HT-29 (cell line): ENCODE measurements at regions not wholly inside any gene's neighbourhood (a gene's known extent, or its start where the extent isn't known, plus 50 kb on each side); places are given as distances from the start of the nearest gene placed in this dataset. TPM values are rescaled to one million over a fixed set of nuclear protein-coding genes. Genes with fewer than 3 reads are reported as not detected.
"Not testable (repeated sequence)": the region's sequence is repeated elsewhere in the genome, so short reads cannot be mapped to it uniquely, and the experiment has no call there.

ENCODE experiments used
- DNase-seq: peaks from one replicate; pipeline ENCODE4 v3.0.0-alpha.2; 2015; ENCODE audit warnings: low spot score
- small RNA-seq: library from RNA; depleted of rRNA; stranded (forward); fragments of <200 nt; gene quantifications from one replicate; pipeline ENCODE3, GENCODE V24; 2014

DNA sequence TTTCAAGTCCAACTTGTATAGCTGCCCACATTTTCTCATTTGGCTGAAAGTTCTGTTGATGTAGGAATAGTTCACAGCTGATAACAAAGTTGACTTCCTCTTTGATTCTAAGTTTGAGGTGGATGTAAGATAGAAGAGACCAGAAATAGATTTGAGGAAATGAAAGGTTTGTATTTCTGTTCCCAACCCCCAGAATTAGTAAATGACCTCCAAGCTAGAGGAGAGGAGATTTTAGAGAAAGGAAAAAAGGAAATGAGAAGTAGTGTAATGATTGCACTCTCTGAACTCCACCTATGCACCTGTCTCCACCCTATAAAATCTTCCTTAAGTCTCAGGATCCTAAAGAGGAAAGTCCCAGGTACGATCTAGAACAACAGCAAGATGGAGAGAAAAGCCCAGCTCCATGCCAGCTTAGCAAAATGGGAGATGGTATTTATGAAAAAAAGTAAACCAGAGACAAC, 130.4 kb upstream of the POC5 start:
- no peak for DNase-seq

DNA sequence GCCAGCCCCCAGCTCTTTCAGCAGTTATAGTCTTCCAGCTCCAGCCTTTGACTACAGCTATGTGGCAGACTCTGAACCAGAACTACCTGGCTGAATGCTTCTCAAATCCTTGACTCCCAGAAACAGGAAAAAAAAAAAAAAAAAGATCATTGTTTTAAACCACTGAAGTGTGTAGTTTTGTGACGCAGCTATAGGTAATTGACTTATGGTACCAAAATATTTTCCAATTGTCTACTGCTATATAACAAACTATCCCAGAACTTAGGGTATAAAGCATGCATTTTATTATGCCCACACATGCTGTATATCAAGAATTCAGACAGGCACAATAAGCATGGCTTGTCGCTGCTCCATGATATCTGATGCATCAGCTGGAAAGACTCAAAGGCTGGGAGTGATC, 127.1 kb upstream of the POC5 start:
- no peak for DNase-seq

DNA sequence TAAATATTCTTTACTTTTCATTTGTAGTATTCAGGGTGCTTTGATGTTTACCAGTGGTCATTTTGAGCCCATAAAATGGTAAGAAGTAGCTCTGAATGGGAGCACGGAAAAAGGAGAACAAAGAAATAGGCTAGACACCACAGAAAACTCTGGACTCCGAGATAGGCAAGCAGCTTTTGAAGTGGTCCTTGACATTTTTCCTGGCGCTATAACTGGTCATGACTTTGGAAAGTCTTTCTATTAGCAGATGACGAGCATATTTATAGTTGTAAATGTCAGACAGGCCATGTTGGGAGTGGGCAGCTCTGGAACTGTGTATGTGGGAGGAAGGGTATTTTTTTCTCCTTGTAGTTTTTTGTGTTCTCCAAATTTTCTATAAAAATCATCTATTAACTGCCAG, 126.1 kb upstream of the POC5 start:
- DNase-seq = no peak

DNA sequence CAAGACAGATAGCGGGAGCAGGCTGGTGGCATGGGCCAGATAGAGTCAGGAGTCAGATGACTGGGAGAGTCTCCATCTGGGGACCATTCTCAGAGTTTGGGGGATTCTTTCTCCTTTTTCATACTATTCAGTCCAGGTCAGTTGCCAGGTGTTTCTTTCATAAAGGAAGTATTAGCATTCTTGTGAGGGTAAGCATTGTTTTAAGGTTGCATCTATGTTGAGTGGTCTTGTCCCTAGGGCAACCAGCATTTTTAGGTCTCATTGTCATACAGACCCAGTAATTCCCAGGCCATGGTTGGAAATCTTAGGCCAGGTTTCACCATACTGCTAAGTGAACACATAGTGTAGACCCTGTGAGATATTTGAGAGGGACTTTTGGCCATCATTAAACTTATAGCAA, 122.3 kb upstream of the POC5 start:
- DNase-seq = no peak

DNA sequence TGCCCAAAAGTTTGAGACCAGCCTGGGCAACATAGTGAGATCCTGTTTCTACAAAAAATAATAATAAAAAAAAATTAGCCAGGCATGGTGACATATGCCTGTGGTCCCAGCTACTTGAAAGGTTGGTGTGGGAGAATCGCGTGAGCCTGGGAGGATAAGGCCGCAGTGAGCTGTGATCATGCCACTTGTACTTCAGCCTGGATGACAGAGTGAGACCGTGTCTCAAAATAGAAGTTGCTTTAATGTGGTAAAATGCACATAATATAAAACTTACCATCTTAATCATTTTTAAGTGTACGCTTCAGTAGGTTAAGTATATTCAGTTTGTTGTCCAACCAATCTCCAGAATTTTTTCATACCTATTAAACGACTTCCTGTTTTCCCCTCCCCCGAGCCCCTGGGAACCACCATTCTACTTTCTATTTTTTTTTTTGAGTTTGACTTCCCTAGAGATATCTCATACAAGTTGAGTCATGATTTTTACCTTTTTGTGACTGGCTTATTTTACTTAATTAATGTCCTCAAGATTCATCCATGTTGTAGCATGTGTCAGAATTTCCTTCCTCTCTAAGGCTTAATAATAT, 120.1 kb upstream of the POC5 start:
- no peak for DNase-seq

DNA sequence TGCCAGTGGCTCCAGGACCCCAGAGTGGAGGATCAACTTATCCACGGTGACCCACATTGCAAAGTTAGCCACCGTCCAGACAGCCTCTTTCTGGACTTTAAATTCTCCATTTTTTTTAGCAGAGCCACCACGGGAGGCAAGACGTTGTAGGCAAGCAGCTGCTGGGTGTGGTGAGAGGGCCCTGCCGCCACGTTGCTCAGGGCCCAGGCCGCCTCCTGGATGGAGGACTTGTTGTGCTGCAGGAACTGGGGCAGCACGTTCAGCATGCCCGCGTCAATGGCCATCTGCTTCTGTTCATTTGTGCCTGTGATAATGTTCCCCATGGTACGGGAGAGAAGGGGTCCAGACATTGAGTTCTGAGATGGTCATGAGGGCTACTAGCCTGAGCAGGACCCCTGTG, 114.3 kb upstream of the POC5 start:
- DNase-seq = no peak

DNA sequence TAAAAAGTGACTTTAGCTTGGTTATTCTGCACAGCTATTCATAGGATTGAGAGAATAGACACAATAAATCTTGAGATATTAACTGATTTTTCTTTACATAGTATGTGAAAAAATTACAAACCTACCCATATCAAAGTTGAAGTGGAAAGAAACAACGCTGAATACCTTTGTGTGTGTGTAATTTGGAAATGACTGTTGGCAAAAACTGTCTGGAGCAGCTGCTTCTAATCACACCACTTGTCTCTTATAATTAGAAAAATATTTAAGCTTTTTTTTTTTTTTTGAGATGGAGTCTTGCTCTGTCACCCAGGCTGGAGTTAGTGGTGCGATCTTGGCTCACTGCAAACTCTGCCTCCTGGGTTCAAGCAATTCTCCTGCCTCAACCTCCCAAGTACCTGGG, 110.8 kb upstream of the POC5 start:
- no peak for DNase-seq

DNA sequence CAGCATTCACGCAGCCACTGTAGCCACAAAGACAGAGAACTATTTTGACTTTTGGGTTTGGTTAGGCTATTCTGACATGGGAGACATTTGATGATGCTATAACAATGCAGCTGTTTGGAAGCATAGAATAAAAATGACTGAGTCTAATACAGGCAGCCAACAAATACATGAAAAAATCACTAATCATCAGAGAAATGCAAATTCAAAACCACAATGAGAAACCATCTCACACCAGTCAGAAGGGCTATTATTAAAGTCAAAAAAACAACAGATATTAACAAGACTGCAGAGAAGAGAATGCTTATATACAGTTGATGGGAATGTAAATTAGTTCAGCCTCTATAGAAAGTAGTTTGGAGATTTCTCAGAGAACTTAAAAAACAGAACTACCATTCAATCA, 107.1 kb upstream of the POC5 start:
- DNase-seq = no peak

DNA sequence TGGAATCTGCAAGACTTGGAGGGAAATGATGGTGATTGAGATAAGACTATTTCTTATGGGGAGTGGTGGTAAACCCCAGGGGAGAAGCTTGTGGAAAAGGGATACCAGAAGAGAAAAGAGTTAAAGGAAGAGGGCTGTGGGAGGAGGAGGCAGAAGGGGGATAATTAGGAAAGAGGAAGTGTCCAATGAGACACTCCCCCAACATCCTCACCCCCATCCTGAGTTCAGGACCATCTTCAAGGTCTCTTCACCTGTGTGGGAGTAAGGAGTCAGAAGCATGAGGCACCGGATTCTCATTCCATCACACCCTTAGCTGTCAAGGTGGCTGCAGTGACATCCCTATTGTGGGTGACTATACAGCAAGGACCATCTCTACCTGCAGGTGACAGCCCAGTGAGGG, 106.6 kb upstream of the POC5 start:
- DNase-seq = no peak

DNA sequence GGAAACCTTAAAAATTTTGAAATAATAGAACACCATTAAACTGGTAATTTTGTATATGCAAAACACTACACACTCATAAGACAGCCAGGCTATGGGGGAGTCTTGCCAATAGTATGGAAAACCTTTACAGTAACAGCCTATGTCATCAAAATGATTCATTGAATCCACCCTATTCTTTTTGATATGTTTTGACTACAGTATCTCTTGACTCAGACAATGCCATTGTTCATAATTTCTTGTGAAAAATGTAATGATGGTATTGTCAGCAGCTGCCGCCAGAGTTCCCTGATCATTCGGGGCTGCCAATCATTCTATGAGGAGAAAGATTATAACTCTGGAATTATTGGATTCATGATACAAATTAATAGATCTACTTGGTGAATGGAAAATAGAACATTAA, 101.4 kb upstream of the POC5 start:
- no peak for DNase-seq

DNA sequence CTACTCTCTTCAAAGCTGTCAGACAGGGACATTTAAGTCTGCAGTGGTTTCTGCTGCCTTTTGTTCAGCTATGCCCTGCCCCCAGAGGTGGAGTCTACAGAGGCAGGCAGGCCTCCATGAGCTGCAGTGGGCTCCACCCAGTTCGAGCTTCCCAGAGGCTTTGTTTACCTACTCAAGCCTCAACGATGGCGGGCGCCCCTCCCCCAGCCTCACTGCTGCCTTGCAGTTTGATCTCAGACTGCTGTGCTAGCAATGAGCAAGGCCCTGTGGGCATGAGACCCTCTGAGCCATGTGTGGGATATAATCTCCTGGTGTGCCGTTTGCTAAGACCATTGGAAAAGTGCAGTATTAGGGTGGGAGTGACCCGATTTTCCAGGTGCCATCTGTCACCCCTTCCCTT, 82.5 kb upstream of the POC5 start:
- DNase-seq = not testable (repeated sequence)

DNA sequence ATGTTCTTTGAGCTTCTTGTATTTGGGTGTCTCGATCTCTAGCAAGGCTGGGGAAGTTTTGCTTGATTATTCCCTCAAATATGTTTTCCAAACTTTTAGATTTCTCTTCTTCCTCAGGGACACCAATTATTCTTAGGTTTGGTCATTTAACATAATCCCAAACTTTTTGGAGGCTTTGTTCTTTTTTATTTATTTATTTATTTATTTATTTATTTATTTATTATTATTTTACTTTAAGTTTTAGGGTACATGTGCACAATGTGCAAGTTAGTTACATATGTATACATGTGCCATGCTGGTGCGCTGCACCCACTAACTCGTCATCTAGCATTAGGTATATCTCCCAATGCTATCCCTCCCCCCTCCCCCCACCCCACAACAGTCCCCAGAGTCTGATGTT, 52.1 kb upstream of the POC5 start:
- not testable (repeated sequence) for DNase-seq

Small RNA genes lying in the stretch of these regions (small RNA-seq; reads per million reads assigned to genes)
- not detected for gene AC108120.2
